HCT116 (cell line): ENCODE measurements at regions not wholly inside any gene's neighbourhood (a gene's known extent, or its start where the extent isn't known, plus 50 kb on each side); places are given as distances from the start of the nearest gene placed in this dataset.

Experiments used
- ATAC-seq: fragments of 200-7000 bp; cut with Tn5 transposase; 2 replicates; pipeline ENCODE4 v1.9.1; 2020; ENCODE audit warnings: mild to moderate bottlenecking, moderate library complexity
- BruUV-seq: library from RNA; stranded (reverse); fragments of 400-500 nt; replicated peaks from 2 replicates; lab custom pipeline; 2021; lab: Mats Ljungman, UMichigan
- CTCF ChIA-PET: fragments of 300-600 bp; sonication (Branson Sonifier 250); formaldehyde crosslinking; loops from one replicate; lab custom pipeline; 2021; ENCODE audit warnings: antibody characterized with exemption; lab: Charles Lee
- POLR2A ChIA-PET: fragments of 300-600, 350-600 bp; sonication (Branson Sonifier 250); formaldehyde crosslinking; loops from one replicate; lab custom pipeline; 2021; ENCODE audit warnings: antibody characterized with exemption; lab: Charles Lee
- RAD21 ChIA-PET, 2 experiments: fragments of 300-600 bp; sonication (Branson Sonifier 250); formaldehyde crosslinking; loops; one replicate each; lab custom pipeline; 2023; ENCODE audit warnings: low total read pairs in 2 of 2; ENCODE audit not compliant: uncharacterized antibody in 2 of 2, unreplicated experiment in 2 of 2, low non-redundant PET in 1 of 2; lab: Charles Lee
- DNase-seq: peaks from one replicate; pipeline ENCODE4 v3.0.0-alpha.2; 2010; ENCODE audit warnings: low read depth, low spot score
- H2AFZ ChIP-seq: fragments of 200-600 bp; shearing (Covaris generic), sonication (generic); 2 replicates; pipeline ENCODE4 v1.6.1; 2017; ENCODE audit warnings: low read depth, mixed run types, mixed read lengths, antibody characterized with exemption, low read length; ENCODE audit not compliant: poor library complexity, severe bottlenecking
- H3K27ac ChIP-seq: 2 replicates; pipeline ENCODE4 v1.5.1; 2012; ENCODE audit warnings: low read depth, low read length
- H3K27me3 ChIP-seq: fragments of 200-600 bp; sonication (generic); 2 replicates; pipeline ENCODE4 v1.6.1; 2016; ENCODE audit warnings: mixed run types, low read length, mixed read lengths; ENCODE audit not compliant: insufficient read depth
- H3K36me3 ChIP-seq, 2 experiments: fragments of 200-500 bp in 1 of 2; fragments of 200-600 bp in 1 of 2; sonication (Bioruptor generic) in 1 of 2; sonication (generic) in 1 of 2; 2 replicates each; pipeline versions ENCODE4 v1.5.1 to v1.6.1; 2014 to 2016; ENCODE audit warnings: low read length in 2 of 2, inconsistent platforms in 1 of 2, mixed read lengths in 1 of 2, mixed run types in 1 of 2; ENCODE audit not compliant: insufficient read depth in 2 of 2, control insufficient read depth in 1 of 2
- H3K4me1 ChIP-seq, 2 experiments: fragments of 200-600 bp in 1 of 2; sonication (generic) in 1 of 2; 2 replicates each; pipeline versions ENCODE4 v1.5.1 to v1.6.1; 2012 to 2017; ENCODE audit warnings: low read length in 2 of 2, inconsistent platforms in 1 of 2, mild to moderate bottlenecking in 1 of 2, mixed read lengths in 1 of 2, mixed run types in 1 of 2, moderate library complexity in 1 of 2; ENCODE audit not compliant: insufficient read depth in 2 of 2, control insufficient read depth in 1 of 2
- H3K4me2 ChIP-seq: fragments of 200-600 bp; sonication (generic); 2 replicates; pipeline ENCODE4 v1.6.1; 2017; ENCODE audit warnings: mixed run types, low read length, mixed read lengths
- H3K4me3 ChIP-seq, 2 experiments: fragments of 200-600 bp in 1 of 2; sonication (generic) in 1 of 2; replicated peaks in 1 of 2; 2 replicates each; pipeline ENCODE4 v1.5.1; 2011 to 2016; ENCODE audit warnings: low read length in 2 of 2, control low read depth in 1 of 2, low read depth in 1 of 2, mild to moderate bottlenecking in 1 of 2, mixed read lengths in 1 of 2, mixed run types in 1 of 2
- H3K79me2 ChIP-seq: fragments of 200-600 bp; sonication (generic); 2 replicates; pipeline ENCODE4 v1.6.1; 2017; ENCODE audit warnings: mild to moderate bottlenecking, mixed run types, low read length, moderate library complexity, mixed read lengths; ENCODE audit not compliant: insufficient read depth
- H3K9ac ChIP-seq: fragments of 200-600 bp; sonication (generic); 2 replicates; pipeline ENCODE4 v1.6.1; 2016; ENCODE audit warnings: low read length, mixed read lengths
- H3K9me2 ChIP-seq: fragments of 200-600 bp; sonication (generic), shearing (Covaris generic); 2 replicates; pipeline ENCODE4 v1.6.1; 2017; ENCODE audit warnings: mixed run types, mild to moderate bottlenecking, moderate library complexity; ENCODE audit not compliant: insufficient read depth
- H3K9me3 ChIP-seq, 2 experiments: fragments of 200-500 bp in 1 of 2; fragments of 200-600 bp in 1 of 2; sonication (Bioruptor generic) in 1 of 2; sonication (generic) in 1 of 2; 2 replicates each; pipeline ENCODE4 v1.6.1; 2014 to 2017; ENCODE audit warnings: low read length in 2 of 2, mixed read lengths in 2 of 2, inconsistent platforms in 1 of 2, low read depth in 1 of 2, mild to moderate bottlenecking in 1 of 2, mixed run types in 1 of 2, moderate library complexity in 1 of 2; ENCODE audit not compliant: control insufficient read depth in 1 of 2, insufficient read depth in 1 of 2
- H4K20me1 ChIP-seq: fragments of 200-600 bp; sonication (generic), shearing (Covaris generic); 2 replicates; pipeline ENCODE4 v1.6.1; 2017; ENCODE audit warnings: mixed run types, mild to moderate bottlenecking, moderate library complexity; ENCODE audit not compliant: insufficient read depth
- ATF3 ChIP-seq: IDR thresholded peaks from 2 replicates; pipeline ENCODE4 v1.6.1; 2012
- CBX3 ChIP-seq: IDR thresholded peaks from 2 replicates; pipeline ENCODE4 v1.6.1; 2012; ENCODE audit warnings: low read depth
- CTCF ChIP-seq, 3 experiments: fragments of 200-600 bp in 1 of 3; sonication (generic) in 1 of 3; IDR thresholded peaks in 2 of 3; conservative IDR thresholded peaks in 1 of 3; 2 replicates each; pipeline ENCODE4 v1.5.1; 2012 to 2017; ENCODE audit warnings: low read depth in 2 of 3, low read length in 2 of 3, antibody characterized with exemption in 1 of 3, borderline replicate concordance in 1 of 3, control low read depth in 1 of 3, mild to moderate bottlenecking in 1 of 3, mixed read lengths in 1 of 3, mixed run types in 1 of 3, moderate library complexity in 1 of 3; ENCODE audit not compliant: insufficient read depth in 1 of 3
- EGR1 ChIP-seq: IDR thresholded peaks from 2 replicates; pipeline ENCODE4 v1.6.1; 2012; ENCODE audit warnings: low read depth
- ELF1 ChIP-seq: IDR thresholded peaks from 2 replicates; pipeline ENCODE4 v1.6.1; 2012; ENCODE audit warnings: low read depth, borderline replicate concordance
- EZH2 ChIP-seq: fragments of 200-600 bp; sonication (generic); IDR thresholded peaks from 2 replicates; pipeline ENCODE4 v1.6.1; 2017; ENCODE audit warnings: antibody characterized with exemption, mixed run types
- FOSL1 ChIP-seq: IDR thresholded peaks from 2 replicates; pipeline ENCODE4 v1.6.1; 2012; ENCODE audit warnings: low read depth
- JUND ChIP-seq: IDR thresholded peaks from 2 replicates; pipeline ENCODE4 v1.6.1; 2012
- POLR2A ChIP-seq: IDR thresholded peaks from 2 replicates; pipeline ENCODE4 v1.7.0; 2011; ENCODE audit warnings: borderline replicate concordance; ENCODE audit not compliant: insufficient read depth, insufficient read length; ENCODE audit errors: extremely low read depth
- POLR2AphosphoS5 ChIP-seq: IDR thresholded peaks from 2 replicates; pipeline ENCODE4 v1.6.1; 2011; ENCODE audit warnings: mild to moderate bottlenecking, low read depth, low read length, moderate library complexity
- RAD21 ChIP-seq: IDR thresholded peaks from 2 replicates; pipeline ENCODE4 v1.6.1; 2012; ENCODE audit warnings: low read depth, mild to moderate bottlenecking
- SIN3A ChIP-seq: IDR thresholded peaks from 2 replicates; pipeline ENCODE4 v1.6.1; 2012; ENCODE audit warnings: low read depth
- SP1 ChIP-seq: IDR thresholded peaks from 2 replicates; pipeline ENCODE4 v1.6.1; 2012; ENCODE audit warnings: low read depth
- TCF7L2 ChIP-seq: IDR thresholded peaks from 2 replicates; pipeline ENCODE4 v1.7.0; 2011; ENCODE audit warnings: borderline replicate concordance, inconsistent platforms; ENCODE audit not compliant: insufficient read depth, insufficient read length; ENCODE audit errors: extremely low read depth
- ZNF274 ChIP-seq: fragments of 200-500 bp; sonication (Bioruptor generic); IDR thresholded peaks from 2 replicates; pipeline ENCODE4 v1.6.1; 2014; ENCODE audit warnings: mild to moderate bottlenecking, low read depth, low read length, inconsistent platforms
- intact Hi-C: fragments of 100-400 bp; cut with micrococcal nuclease; formaldehyde crosslinking; loops from 2 replicates; pipeline ENCODE4 v1.10.0; 2022

- ChIA-PET POLR2A (no interaction called here), RAD21 (no interaction called here), CTCF (no interaction called here)
- H3K79me2 ChIP-seq = no peaks in the 10 kb centered on the region
- intact Hi-C loops = no loop called here
- H3K27me3 ChIP-seq = no peaks in the 10 kb centered on the region
- H3K4me3 ChIP-seq = no peak overlapping the region
- no peak overlapping the region for H3K9ac ChIP-seq
- H3K9me2 ChIP-seq = no peaks in the 10 kb centered on the region
- no peak overlapping the region for H3K27ac ChIP-seq
- ATAC-seq (no peak), DNase-seq (no peak)
- H4K20me1 ChIP-seq = no peaks in the 10 kb centered on the region
- H3K4me1 ChIP-seq = no peaks in the 10 kb centered on the region
- no peak overlapping the region for H3K4me2 ChIP-seq
- no peaks in the 10 kb centered on the region for H3K36me3 ChIP-seq
- H2AFZ ChIP-seq = no peak overlapping the region
- no TSS peak for BruUV-seq
- peaks cover 5 to 10% of the 10 kb centered on the region in 2 experiments; a peak in 2 of 4 replicates for H3K9me3 ChIP-seq
- TF ChIP-seq RAD21 (no peak), EZH2 (no peak), POLR2A (no peak)
These were observed 177.7 kb downstream of the KIF20B start for GRCh38 chr10:89879121-89879520.

- TF ChIP-seq POLR2AphosphoS5 (no peak), ELF1 (no peak), JUND (no peak), ATF3 (no peak), SP1 (no peak), CBX3 (no peak), EGR1 (no peak), EZH2 (no peak), POLR2A (no peak), ZNF274 (no peak), FOSL1 (no peak), CTCF (IDR thresholded peaks at IDR 0.05 in 2 of 3, conservative IDR thresholded peaks at IDR 0.05 in 1 of 3; ENCODE audit: borderline replicate concordance in 1 of 3, insufficient read depth in 1 of 3, low read depth in 2 of 3, low read length in 2 of 3) (no peak), TCF7L2 (no peak), SIN3A (no peak)
- no TSS peak for BruUV-seq
- H3K9me2 ChIP-seq = no peaks in the 10 kb centered on the region
- DNase-seq (no peak), ATAC-seq (no peak)
- H3K27me3 ChIP-seq = no peaks in the 10 kb centered on the region
- intact Hi-C loops = no loop called here
- ChIA-PET CTCF (no interaction called here), RAD21 (no interaction called here), POLR2A (no interaction called here)
- H3K79me2 ChIP-seq = no peaks in the 10 kb centered on the region
- no peaks in the 10 kb centered on the region; a peak in 1 of 4 replicates for H3K4me1 ChIP-seq
- no peak overlapping the region for H3K4me2 ChIP-seq
- H3K9me3 ChIP-seq = no peaks in the 10 kb centered on the region
- no peaks in the 10 kb centered on the region for H3K36me3 ChIP-seq
- no peak overlapping the region for H3K9ac ChIP-seq
- no peaks in the 10 kb centered on the region for H4K20me1 ChIP-seq
- H3K27ac ChIP-seq = no peak overlapping the region
- H3K4me3 ChIP-seq = no peak overlapping the region
- H2AFZ ChIP-seq = no peak overlapping the region
These were observed 186.0 kb downstream of the KIF20B start for GRCh38 chr10:89887406-89887805.
